SK-N-MC (cell line): ENCODE measurements at regions not wholly inside any gene's neighbourhood (a gene's known extent, or its start where the extent isn't known, plus 50 kb on each side); places are given as distances from the start of the nearest gene placed in this dataset.

ENCODE experiments used
- EZH2 ChIP-seq: fragments of 200-600 bp; sonication (generic); IDR thresholded peaks from one replicate; pipeline ENCODE4 v1.6.1; 2017; ENCODE audit warnings: antibody characterized with exemption
- FOXP2 ChIP-seq: optimal IDR thresholded peaks from 2 replicates; pipeline ENCODE3; 2011; ENCODE audit warnings: mild to moderate bottlenecking, moderate library complexity; ENCODE audit not compliant: insufficient read depth; ENCODE audit errors: extremely low read length, control extremely low read depth
- POLR2AphosphoS5 ChIP-seq: IDR thresholded peaks from 2 replicates; pipeline ENCODE4 v1.6.1; 2012; ENCODE audit warnings: mild to moderate bottlenecking, low read depth, low read length, borderline replicate concordance

DNA sequence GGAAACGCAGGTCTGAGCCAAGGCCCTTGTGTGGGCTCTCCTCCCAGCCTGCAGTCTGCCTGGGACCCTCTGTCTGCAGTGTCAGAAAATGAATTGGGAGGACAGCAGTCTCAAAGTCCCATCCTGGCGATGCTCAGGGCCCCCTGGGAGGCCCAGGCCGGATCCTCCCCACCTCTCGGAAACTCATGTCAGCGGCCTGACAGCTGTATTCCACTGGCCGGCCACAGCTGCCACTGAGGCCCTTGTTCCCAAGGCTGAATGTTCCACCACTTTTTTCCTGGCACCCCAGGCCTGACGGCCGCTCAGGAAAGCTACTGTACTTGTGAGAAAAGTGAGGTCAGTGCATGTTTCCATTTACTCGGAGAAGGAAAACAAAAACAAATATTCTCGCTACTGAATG lies 180.0 kb downstream of the FGF18 start:
- TF ChIP-seq EZH2 (no peak), POLR2AphosphoS5 (no peak), FOXP2 (no peak)
